ENCODE measurements at regions not wholly inside any gene's neighbourhood (a gene's known extent, or its start where the extent isn't known, plus 50 kb on each side); places are given as distances from the start of the nearest gene placed in this dataset.

GRCh38 chrX:96098471-96098870 is 586.2 kb upstream of the DIAPH2 start:
- TF ChIP-seq CTCF (IDR thresholded peaks at IDR 0.05; ENCODE audit: low read depth, low read length, missing input control) (no peak), ATF3 (IDR thresholded peaks at IDR 0.05) (no peak), FOXA1 (IDR thresholded peaks at IDR 0.05) (no peak), MAX (IDR thresholded peaks at IDR 0.05) (no peak), EGR1 (IDR thresholded peaks at IDR 0.05; ENCODE audit: low read depth in 2 of 2) (no peak), YY1 (IDR thresholded peaks at IDR 0.05) (no peak), ZBTB33 (IDR thresholded peaks at IDR 0.05) (no peak), TAF1 (conservative IDR thresholded peaks at IDR 0.05) (no peak), HNF4G (IDR thresholded peaks at IDR 0.05) (no peak), GABPA (IDR thresholded peaks at IDR 0.05 in 1 of 2, conservative IDR thresholded peaks at IDR 0.05 in 1 of 2) (no peak), SP1 (IDR thresholded peaks at IDR 0.05) (no peak), RAD21 (IDR thresholded peaks at IDR 0.05) (no peak), JUND (IDR thresholded peaks at IDR 0.05) (no peak)
